ENCODE measurements at regions not wholly inside any gene's neighbourhood (a gene's known extent, or its start where the extent isn't known, plus 50 kb on each side); places are given as distances from the start of the nearest gene placed in this dataset.

- DNase-seq: no peak
Measured at GRCh38 chr3:99541181-99541580, 97.2 kb upstream of the COL8A1 start.

- DNase-seq: no peak
Measured at GRCh38 chr3:99537416-99537815, 101.0 kb upstream of the COL8A1 start.

GRCh38 chr3:99536555-99537314 lies 101.7 kb upstream of the COL8A1 start:
- DNase-seq: no peak

- DNase-seq: no peak
Measured at GRCh38 chr3:99534951-99535704, 103.3 kb upstream of the COL8A1 start.

- no peak for DNase-seq
Measured at GRCh38 chr3:99532246-99532645, 106.1 kb upstream of the COL8A1 start.

GRCh38 chr3:99529265-99529664 lies 109.1 kb upstream of the COL8A1 start:
- no peak for DNase-seq

- DNase-seq: no peak
Measured at GRCh38 chr3:99526921-99527320, 111.5 kb upstream of the COL8A1 start.

- no peak for DNase-seq
Measured at GRCh38 chr3:99524559-99524958, 113.8 kb upstream of the COL8A1 start.

GRCh38 chr3:99523431-99524127 lies 114.8 kb upstream of the COL8A1 start:
- DNase-seq: no peak

GRCh38 chr3:99522147-99522546 lies 116.2 kb upstream of the COL8A1 start:
- DNase-seq: no peak

- no peak for DNase-seq
Measured at GRCh38 chr3:99521551-99521950, 116.8 kb upstream of the COL8A1 start.

- DNase-seq: no peak
Measured at GRCh38 chr3:99520513-99520912, 117.9 kb upstream of the COL8A1 start.

GRCh38 chr3:99516936-99517335 lies 121.5 kb upstream of the COL8A1 start:
- DNase-seq: no peak

- DNase-seq: no peak
Measured at GRCh38 chr3:99515891-99516290, 122.5 kb upstream of the COL8A1 start.

GRCh38 chr3:99509224-99509623 lies 129.2 kb upstream of the COL8A1 start:
- no peak for DNase-seq

GRCh38 chr3:99508191-99508590 lies 130.2 kb upstream of the COL8A1 start:
- no peak for DNase-seq

- peak; percentile 3 for DNase-seq
Measured at GRCh38 chr3:99505646-99506269, 132.6 kb upstream of the COL8A1 start.

GRCh38 chr3:99505200-99505599 lies 133.2 kb upstream of the COL8A1 start:
- DNase-seq: no peak

GRCh38 chr3:99504258-99504657 lies 134.1 kb upstream of the COL8A1 start:
- no peak for DNase-seq

- no peak for DNase-seq
Measured at GRCh38 chr3:99503350-99503749, 135.0 kb upstream of the COL8A1 start.

- DNase-seq: no peak
Measured at GRCh38 chr3:99502871-99503270, 135.5 kb upstream of the COL8A1 start.

GRCh38 chr3:99500485-99500884 lies 137.9 kb upstream of the COL8A1 start:
- no peak for DNase-seq
